Stimulated activated CD4-positive, alpha-beta T cell treated with anti-CD3 and anti-CD28 coated beads, Interleukin-2, amount 100 ng/mL, for 4 hours (primary cell): ENCODE measurements at regions not wholly inside any gene's neighbourhood (a gene's known extent, or its start where the extent isn't known, plus 50 kb on each side); places are given as distances from the start of the nearest gene placed in this dataset.
A peak's percentile ranks its signal among the peaks of the same experiment; 100 is the strongest.

ENCODE experiments used
- DNase-seq: peaks from one replicate; pipeline ENCODE4 v3.0.0-alpha.2; 2020; ENCODE audit warnings: low read depth

DNA sequence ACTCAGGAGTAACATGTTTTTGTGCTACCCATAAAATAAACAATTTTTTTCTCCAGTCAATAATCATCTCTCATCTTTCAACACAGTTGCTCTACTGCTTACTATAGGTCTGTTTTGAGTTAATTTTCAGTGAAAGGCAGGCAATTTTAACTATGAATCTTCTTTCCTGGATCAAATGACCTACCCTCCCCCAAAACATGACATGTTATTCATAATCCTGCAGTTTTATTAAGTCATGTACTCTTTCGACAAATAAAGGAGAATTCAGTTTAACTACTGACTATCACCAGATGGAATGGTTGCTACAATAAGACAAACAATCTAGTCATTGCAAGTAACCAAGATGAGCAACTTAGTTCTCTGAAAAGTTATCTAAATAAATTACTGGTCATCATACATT lies 106.0 kb upstream of the FAR2 start:
- no peak for DNase-seq

DNA sequence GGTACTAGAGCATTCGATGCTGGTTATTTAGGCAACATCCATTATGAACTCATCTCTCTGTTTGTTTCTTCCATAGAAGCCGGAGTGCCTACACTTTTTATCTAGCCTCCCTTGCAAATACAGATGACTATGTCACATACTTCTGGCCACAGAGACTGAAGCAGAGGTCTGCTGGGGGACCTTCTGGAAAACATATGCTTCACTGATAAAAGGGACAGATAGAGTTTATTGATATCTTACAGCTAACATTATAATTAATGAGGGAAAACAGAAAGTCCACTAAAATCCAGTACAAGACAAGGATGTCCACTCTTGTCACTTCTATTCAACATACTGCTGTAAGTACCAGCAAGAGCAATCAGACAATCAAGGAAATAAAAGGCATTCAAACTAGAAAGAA lies 104.3 kb upstream of the FAR2 start:
- DNase-seq: no peak

DNA sequence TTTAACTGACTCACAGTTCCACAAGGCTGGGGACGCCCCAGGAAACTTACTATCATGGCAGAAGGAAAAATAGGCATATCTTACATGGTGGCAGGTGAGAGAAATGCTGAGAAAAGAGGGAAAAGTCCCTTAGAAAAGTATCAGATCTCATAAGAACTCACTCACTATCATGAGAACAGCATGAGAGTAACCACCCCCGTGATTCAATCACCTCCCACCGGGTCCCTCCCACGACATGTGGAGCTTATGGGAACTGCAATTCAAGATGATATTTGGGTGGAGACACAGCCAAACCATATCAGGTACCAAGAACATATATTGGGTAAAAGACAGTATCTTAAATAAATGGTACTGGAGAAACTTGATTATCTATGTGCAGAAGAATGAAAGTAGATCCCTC lies 100.3 kb upstream of the FAR2 start:
- no peak for DNase-seq

DNA sequence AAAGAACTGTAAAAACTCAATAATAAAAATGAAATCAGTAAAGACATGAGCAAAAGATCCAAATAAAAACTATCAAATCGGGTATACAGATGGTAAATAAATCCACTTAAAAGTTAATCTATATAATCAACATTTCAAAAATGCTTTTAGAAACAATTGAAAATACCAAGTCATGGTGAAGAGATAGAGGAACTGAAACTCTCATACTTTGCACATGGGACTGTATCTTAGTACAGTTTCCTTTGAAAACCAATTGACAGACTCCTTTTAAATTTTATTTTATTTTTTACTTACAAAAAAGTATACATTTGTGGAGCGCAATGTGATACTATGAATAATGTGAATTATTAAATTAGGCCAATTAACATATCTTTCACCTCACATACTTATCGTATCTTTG lies 98.6 kb upstream of the FAR2 start:
- no peak for DNase-seq

DNA sequence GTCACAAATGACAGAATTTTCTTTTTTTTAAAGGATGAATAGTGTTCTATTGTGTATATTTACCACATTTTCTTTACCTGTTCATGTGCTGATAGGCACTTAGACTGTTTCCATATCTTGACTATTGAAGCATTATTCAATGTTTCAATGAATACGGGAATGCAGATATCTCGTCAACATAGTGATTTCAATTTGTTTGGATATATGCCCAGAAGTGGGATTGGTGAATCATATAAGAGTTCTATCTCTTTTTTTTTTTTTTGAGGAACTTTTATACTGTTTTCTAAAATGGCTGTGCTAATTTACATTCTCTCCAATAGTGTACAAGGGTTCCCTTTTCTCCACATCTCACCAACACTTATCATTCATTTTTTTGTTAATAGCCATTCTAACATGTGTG lies 97.9 kb upstream of the FAR2 start:
- DNase-seq: no peak

DNA sequence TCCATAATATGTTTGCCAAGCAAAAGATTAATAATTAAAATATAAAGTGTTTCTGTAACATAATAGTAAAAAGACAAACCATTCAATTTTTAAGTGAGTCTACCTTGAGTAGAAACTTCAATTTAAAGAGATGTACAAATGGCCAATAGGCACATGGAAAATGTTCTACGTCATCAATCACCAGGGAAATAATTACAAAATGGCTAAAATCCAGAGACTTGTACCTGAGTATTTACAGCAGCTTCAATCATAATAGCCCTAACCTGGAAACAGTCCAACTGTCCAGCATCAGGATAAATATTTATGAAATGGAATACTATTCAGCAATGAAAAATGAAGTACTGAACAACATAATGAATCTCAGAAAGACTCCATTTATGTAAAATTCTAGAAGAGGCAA lies 95.5 kb upstream of the FAR2 start:
- no peak for DNase-seq

DNA sequence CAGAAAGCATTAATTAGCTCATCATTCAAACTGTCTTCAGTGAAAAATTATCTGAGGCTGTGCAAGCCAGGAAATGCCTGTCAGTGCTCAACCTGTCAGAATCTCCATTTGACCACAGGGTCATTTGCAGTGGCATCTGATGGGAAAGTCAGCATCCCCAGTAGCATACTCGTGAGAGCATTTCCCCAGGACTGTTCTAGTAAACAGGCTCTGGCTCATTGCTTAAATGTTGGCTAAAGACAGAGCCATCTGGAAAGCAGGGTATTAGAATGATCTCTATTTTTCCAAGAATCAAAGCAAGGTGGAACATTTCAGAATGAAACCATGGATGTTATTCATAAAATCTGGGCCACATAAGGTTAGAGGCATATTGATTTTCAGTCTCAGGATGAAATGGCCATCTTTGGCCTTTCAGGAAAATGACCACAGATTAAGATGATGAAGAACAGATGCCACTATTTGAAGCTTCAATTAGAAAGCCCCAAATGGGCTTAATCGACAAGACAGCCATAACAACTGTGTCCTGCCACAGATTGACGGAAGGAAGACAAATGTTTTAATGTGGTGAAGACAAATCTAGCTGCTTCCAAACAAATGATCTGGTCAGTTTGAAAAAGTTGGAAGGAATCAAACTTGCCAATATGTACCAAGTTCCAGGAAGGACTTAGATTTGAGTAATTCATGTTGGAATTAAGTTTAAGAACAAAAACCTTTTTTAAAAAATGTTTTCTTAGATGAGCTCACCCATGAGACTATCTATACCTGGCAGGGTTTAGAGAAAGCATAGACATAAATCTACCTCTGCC lies 94.0 kb upstream of the FAR2 start:
- no peak for DNase-seq

DNA sequence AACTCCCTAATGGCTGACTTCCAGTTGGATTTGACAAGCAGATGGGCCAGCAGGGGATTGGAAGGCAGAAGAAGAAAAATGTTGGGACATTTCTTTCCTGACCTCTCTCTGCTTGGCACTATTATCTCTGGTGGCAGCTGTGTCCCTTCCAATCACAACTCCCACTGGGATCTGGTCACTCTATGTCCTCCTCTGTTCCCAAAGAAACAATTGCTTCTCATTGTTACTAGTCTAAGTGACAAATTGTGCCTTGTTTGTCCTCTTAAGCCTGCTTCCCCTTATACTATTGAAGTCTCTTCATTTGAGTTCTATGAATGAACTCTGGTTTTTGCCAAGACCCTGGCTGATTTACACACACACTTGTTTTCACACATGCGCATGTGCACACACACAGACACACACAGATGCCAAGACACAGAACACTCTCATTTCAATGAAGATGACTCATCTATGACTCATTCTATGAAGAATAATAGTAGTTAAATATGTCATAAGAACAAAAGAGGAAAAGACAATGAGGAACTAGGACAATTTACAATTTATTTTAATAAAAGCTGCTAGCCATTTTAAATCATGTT lies 83.0 kb upstream of the FAR2 start:
- no peak for DNase-seq

DNA sequence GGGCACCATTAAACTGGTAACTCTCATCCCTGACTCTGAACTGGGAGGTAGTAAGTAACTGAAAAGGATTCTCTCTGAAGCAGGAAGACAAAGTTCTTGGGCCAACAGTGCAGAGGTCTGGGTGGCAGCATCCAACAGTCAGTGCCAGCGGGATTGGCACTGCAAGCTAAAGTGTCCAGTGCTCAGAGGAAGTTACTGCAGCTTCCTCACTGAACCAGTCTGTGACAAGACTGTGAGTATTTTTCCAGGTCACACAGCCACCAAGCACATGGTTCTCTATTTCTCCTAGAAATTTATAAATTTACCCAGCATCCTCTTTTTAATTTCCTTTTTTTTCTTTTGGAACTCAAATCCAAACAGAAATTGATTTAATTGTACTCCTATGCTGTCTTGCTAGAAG lies 81.6 kb upstream of the FAR2 start:
- DNase-seq: no peak

DNA sequence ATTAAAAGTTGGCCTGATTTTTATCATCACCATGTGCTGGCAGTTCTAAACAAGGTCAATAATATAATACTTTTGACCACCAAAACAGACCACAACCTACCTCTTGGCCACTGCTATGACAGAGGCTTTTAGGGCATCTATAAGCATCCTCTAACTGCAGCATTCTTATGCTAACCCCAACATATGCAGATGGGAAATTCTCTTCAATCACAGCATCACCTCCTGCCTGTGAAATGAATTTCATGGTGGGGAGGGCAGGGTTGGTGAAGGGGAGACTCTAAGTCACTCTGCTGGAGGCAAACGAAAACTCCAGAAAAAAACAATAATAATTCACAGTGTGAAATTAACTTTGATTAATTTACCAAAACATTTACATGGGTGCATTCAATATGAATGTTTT lies 78.8 kb upstream of the FAR2 start:
- no peak for DNase-seq

DNA sequence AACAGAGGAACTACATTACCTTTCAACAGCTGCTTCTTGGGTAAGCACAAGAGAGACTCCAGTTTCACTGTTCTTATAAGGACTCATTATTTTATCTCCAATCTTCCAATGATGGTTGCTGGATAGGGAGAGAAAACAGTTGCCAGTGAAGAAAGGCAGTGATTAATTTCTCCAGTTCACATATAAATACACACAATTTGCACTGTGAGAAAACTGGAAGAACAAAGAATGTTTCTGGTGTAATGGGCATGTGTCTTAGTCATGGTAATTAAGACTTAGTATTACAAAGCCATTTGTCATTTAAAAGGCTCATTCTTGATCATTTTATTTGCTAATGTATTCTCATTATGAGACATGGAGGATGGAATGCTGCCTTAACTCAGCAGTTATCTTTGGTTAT lies 78.0 kb upstream of the FAR2 start:
- no peak for DNase-seq

DNA sequence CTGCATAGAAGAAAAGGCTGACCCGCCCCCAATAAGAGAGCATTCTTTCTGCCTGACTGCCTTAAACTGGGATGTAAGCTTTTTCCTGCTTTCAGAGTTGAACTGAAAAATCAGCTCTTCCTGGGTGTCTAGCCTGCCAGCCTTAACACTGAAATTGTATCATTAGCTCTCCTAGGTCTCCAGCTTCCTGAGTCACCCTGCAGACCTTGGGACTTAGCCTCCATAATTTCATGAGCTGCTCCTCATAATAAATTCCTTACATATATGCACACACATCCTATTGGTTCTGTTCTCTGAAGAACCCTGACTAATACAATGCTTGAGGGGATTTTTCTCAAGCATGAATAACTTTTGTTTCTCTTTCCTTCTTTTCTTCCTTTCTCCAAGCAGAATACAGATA lies 76.4 kb upstream of the FAR2 start:
- no peak for DNase-seq

DNA sequence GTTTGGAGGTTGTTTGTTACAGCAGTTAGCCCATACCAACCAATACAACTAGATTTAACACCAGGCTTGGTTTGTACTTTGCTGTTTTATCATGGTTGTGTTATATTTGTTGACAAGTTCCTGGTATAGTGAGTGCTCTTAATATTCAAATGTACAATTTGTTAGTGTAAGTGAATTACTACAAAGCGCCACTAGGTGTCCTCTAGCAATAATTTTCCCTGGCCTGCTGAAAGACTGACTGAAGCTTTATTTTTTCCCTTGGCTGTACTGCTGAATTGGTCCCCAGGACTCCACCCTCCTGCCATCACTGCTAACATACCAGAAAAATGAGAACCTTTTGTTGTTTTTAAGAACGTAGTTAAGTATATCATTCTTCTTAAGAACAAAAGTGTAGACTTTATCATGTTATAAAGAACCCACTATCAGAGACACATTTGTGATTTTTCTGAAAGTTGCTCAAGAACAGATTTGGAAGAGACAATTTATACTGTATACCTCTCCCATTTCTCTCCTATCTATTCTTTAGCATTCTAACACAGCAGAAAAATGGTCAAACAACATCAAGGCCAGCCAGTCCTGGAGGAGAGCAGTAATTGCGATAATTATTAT lies 75.3 kb upstream of the FAR2 start:
- DNase-seq: peak; percentile 6

DNA sequence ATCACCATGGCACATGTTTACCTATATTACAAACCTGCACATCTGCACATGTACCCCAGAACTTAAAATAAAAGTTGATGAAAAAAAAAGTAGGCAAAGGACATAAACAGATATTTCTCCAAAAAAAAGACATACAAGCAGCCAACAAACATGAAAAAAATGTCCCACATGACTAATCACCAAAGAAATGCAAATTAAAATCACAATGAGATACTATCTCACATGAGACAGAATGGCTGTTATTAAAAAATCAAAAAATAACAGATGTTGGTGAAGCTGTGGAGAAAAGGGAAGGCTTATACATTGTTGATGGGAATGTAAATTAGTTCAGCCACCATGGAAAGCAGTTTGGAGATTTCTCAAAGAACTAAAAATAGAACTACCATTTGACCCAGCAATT lies 68.0 kb upstream of the FAR2 start:
- DNase-seq: no peak

DNA sequence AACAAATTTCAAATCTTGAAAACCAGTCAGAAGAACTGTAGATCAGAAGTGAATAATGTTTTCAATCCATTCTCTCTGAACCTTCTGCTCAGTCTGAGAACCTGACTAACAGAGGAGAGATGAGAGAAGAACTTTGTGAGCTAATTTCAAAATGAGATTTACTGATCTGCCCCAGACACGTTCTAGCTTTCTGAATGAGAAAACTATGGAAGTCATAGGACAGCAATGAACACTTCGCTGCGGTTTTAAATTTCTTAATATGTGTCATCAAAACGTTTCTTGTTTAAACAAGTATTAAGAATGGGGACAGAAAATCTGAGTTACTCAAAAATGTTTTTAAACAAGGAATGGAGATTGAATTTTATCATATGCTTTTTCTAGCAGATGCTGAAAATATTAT lies 66.6 kb upstream of the FAR2 start:
- no peak for DNase-seq

DNA sequence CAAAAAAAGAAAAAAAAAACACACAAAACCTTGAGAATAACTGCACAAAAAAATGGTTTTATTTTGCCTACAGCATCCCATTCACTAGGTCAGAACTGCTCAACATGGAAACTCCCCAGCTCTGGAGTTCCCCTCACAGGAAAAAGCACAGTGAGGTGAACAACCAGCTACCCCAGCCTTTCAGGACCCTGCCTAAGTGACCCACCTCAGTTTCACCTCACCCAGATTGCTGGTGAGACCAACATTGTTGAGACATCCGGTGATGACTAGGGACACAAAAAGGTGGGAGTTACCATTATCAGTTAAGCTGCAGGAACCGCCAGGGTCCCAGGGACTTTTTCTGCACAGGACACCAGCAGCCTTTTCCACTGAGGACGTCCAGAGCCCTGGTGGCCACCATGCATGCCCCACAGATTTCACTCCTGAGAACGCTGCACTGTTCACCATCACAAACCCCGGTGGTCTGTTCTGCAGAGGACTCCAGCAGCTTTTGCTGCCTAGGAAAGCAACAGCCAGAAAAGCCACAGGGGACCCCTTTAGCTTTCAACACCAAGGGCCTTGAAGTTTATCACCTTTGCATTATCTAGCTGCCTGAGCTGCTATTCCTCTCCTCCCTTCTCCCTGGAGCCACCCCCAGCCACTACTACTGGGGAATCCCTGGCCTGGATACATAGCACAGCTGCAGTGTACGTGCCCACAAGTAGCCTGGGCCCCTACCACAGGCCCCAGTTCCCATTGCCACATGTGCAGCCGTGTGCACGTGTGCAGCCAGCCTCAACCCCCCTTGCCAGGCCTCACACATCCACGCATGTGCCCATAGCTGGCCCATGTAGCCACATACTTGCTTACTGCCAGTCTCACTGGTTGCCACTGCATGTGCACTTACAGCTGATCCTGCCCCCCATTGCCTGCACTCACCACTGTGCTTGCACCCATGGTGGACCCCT lies 62.5 kb upstream of the FAR2 start:
- DNase-seq: no peak

DNA sequence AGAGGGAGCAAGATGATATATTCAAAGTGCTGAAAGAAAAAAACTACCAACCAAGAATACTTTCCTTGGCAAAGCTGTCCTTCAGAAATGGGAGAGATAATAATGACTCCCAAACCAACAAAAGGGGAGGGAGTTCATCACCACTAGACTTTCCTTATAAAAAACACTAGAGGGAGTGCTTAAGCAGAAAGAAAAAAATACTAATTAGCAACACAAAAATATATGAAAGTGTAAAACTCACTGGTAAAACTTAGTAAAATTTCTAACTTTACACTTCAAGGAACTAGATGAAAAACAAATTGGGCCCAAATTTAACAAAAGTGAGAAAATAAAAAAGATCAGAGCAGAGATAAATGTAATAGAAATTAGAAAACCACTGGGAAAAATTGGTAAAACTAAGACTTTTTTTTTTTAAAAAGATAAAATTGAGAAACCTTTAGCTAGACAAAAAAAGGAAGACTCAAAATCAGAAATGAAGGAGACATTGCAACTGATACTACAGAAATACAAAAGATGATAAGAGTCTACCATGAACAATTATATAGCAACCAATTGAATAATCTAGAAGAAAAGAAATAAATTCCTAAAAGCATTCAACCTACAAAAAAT lies 60.4 kb upstream of the FAR2 start:
- no peak for DNase-seq
